ENCODE measurements at regions not wholly inside any gene's neighbourhood (a gene's known extent, or its start where the extent isn't known, plus 50 kb on each side); places are given as distances from the start of the nearest gene placed in this dataset.

GRCh38 chr5:62741761-62742160, 163.1 kb downstream of the LRRC70 start (continued):
- TF ChIP-seq RREB1 (CRISPR knock-in tag; IDR thresholded peaks at IDR 0.05) (no peak), SP2 (IDR thresholded peaks at IDR 0.05; ENCODE audit: extremely low read depth, low read depth, low read length, poor library complexity, severe bottlenecking) (no peak), MBD2 (IDR thresholded peaks at IDR 0.05; ENCODE audit: borderline replicate concordance, low read depth) (no peak), ZNF780A (CRISPR knock-in tag; IDR thresholded peaks at IDR 0.05) (no peak), TBL1XR1 (IDR thresholded peaks at IDR 0.05; ENCODE audit: low read length in 2 of 2) (no peak)
- TF ChIP-seq, protein P1, sequence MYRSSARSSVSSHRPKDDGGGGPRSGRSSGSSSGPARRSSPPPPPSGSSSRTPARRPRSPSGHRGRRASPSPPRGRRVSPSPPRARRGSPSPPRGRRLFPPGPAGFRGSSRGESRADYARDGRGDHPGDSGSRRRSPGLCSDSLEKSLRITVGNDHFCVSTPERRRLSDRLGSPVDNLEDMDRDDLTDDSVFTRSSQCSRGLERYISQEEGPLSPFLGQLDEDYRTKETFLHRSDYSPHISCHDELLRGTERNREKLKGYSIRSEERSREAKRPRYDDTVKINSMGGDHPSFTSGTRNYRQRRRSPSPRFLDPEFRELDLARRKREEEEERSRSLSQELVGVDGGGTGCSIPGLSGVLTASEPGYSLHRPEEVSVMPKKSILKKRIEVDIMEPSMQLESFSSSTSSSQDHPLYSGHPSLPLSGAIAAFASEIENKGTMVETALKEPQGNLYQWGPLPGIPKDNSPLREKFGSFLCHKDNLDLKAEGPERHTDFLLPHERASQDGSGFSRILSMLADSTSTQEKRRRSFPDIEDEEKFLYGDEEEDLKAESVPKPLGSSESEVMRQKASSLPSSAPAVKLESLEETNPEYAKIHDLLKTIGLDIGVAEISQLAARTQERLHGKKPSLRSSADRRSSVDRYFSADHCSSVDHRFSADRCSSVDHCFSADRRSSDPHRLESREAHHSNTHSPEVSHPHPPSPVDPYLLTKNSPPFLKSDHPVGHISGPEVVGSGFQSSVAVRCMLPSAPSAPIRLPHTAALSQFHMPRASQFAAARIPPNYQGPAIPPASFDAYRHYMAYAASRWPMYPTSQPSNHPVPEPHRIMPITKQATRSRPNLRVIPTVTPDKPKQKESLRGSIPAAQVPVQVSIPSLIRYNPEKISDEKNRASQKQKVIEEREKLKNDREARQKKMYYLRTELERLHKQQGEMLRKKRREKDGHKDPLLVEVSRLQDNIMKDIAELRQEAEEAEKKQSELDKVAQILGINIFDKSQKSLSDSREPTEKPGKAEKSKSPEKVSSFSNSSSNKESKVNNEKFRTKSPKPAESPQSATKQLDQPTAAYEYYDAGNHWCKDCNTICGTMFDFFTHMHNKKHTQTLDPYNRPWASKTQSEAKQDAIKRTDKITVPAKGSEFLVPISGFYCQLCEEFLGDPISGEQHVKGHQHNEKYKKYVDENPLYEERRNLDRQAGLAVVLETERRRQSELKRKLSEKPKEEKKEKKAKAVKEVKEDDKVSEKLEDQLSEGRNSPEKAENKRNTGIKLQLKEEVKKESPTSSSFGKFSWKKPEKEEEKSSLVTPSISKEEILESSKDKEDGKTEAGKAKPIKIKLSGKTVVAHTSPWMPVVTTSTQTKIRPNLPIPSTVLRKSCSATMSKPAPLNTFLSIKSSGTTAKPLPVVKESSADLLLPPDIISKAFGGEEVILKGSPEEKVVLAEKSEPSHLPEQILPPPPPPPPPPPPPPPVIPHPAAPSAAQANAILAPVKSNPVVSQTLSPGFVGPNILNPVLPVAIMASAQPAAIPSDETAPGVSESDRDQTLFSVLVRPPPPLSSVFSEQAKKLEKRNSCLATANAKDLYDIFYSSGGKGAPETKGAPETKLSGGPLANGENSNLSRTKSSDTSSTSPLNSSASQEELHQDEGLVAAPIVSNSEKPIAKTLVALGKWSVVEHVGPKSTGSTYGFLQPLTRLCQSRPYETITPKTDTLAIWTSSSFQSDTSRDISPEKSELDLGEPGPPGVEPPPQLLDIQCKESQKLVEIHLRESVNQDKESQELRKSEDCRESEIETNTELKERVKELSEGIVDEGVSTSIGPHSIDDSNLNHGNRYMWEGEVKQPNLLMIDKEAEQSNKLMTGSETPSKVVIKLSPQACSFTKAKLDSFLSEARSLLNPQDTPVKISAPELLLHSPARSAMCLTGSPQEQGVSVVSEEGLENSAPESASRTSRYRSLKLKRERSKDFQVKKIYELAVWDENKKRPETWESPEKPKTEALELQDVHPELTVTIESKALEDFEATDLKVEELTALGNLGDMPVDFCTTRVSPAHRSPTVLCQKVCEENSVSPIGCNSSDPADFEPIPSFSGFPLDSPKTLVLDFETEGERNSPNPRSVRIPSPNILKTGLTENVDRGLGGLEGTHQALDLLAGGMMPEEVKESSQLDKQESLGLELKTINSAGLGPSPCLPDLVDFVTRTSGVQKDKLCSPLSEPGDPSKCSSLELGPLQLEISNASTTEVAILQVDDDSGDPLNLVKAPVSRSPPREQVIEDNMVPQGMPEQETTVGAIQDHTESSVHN (IDR thresholded peaks at IDR 0.05; ENCODE audit: borderline replicate concordance in 1 of 2, low read depth in 1 of 2), result no peak

Measured in K562 (cell line).